Jurkat, Clone E6-1 (cell line): ENCODE measurements at regions not wholly inside any gene's neighbourhood (a gene's known extent, or its start where the extent isn't known, plus 50 kb on each side); places are given as distances from the start of the nearest gene placed in this dataset.
"Not testable (repeated sequence)": the region's sequence is repeated elsewhere in the genome, so short reads cannot be mapped to it uniquely, and the experiment has no call there.

Experiments used
- DNase-seq: peaks from one replicate; pipeline ENCODE4 v3.0.0-alpha.2; 2011; ENCODE audit warnings: low read depth, low spot score
- H3K4me3 ChIP-seq: 2 replicates; pipeline ENCODE4 v1.5.1; 2011; ENCODE audit warnings: mild to moderate bottlenecking, low read length, control low read depth, moderate library complexity

DNA sequence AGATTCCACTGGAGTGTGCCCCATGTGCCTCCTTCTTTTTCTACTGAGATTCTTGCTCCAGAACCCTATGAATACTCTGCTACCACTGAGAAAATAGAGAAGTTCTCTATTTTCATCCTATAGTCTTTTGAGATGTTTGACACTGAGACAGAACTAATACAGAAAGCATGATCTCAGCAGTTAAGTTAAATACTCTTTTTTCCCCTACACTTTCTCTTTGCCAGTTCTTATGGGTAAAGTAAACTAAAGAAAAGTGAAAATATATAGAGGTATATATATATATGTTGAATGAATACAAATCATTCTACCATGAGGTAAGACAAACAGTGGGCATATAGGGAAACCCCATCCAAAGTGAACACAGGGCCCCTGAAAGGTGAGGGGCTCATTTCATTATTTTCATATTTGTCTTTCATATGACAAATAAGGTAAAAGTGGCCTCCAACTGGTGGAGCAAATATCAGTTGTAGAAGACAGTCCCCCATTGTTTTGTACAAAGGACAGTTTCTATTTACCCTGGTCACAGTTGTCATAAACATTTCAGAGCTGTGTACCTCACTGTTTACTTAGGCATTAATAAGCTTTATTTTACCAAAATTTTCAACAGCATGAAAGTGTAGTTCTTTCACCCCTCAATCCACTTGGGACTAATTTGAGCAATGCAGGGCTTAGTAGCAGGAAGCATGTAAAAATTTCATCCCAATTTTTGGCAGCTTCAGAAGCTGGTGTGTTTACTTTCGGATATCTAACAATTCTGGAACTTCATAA, 188.3 kb upstream of the MARCKS start:
- no peak overlapping the region for H3K4me3 ChIP-seq
- no peak for DNase-seq

GRCh38 chr6:113669606-113670005, 187.5 kb upstream of the MARCKS start:
- no peak for DNase-seq

GRCh38 chr6:113671421-113671820, 185.7 kb upstream of the MARCKS start:
- no peak overlapping the region for H3K4me3 ChIP-seq
- no peak for DNase-seq

More at GRCh38 chr6:113669606-113670005, 187.5 kb upstream of the MARCKS start:
- no peak overlapping the region for H3K4me3 ChIP-seq

GRCh38 chr6:113672491-113673149, 184.5 kb upstream of the MARCKS start:
- DNase-seq: no peak
- no peak overlapping the region for H3K4me3 ChIP-seq

- H3K4me3 ChIP-seq: no peak overlapping the region
These were observed 183.1 kb upstream of the MARCKS start for GRCh38 chr6:113674075-113674474.

GRCh38 chr6:113676057-113676456, 181.1 kb upstream of the MARCKS start:
- H3K4me3 ChIP-seq: no peak overlapping the region
- no peak for DNase-seq

More at GRCh38 chr6:113674075-113674474, 183.1 kb upstream of the MARCKS start:
- no peak for DNase-seq

GRCh38 chr6:113676968-113677367, 180.2 kb upstream of the MARCKS start:
- DNase-seq: no peak
- no peak overlapping the region for H3K4me3 ChIP-seq

DNA sequence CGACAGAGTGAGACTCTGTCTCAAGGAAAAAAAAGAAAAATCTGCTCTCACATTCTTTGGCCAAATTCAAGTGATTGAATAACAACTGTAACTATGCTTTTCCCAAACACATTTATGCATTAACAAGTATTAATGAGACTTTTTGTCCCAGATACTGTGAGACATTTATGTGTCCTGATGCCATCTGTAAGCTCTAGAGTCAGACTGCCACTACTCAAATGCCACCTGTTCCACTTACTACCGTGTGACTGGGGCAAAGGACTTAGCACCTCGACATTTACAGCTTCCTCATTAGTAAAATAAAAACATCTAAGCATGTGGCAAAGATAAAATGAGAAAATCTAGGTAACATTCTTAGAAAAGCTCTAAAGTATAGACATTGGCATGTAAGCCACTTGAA, 178.1 kb upstream of the MARCKS start:
- H3K4me3 ChIP-seq: no peak overlapping the region
- DNase-seq: no peak

DNA sequence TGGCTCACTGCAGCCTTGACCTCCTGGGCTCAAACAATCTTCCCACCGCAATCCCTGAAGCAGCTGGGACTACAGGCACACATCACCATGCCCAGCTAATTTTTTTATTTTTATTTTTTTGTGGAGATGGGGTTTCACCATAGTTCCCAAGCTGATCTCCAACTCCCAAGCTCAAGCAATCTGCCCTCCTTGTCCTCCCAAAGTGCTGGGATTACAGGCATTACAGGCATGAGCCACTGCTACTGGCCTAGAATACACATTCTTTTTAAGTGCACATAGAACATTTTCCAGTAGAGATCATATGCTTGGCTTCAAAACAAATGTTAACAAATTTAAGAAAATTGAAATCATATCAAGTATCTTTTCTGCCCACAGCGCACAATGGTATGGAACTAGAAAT, 176.8 kb upstream of the MARCKS start:
- H3K4me3 ChIP-seq: no peak overlapping the region
- no peak for DNase-seq

DNA sequence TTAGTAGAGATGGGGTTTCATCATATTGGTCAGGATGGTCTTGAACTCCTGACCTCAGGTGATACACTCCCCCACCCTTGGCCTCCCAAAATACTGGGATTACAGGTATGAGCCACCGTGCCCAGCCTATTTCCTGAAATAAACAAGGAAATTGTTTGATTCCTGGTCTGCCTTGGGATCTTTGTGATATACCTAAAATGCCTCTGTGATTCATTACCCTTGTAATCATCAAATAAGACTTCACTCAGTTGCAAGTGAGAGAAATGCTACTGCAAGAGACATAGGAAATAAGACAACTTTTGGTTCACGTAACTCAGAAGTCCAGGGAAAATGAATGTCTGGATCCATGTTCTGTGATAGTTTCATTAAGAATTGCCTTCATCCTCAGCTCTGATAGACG, 173.2 kb upstream of the MARCKS start:
- DNase-seq: no peak
- H3K4me3 ChIP-seq: no peak overlapping the region

GRCh38 chr6:113684382-113684901, 172.7 kb upstream of the MARCKS start:
- DNase-seq: no peak
- no peak overlapping the region for H3K4me3 ChIP-seq

GRCh38 chr6:113686049-113686448, 171.1 kb upstream of the MARCKS start:
- no peak for DNase-seq
- no peak overlapping the region for H3K4me3 ChIP-seq

- DNase-seq, H3K4me3 ChIP-seq: not testable (repeated sequence)
These were observed 167.5 kb upstream of the MARCKS start for GRCh38 chr6:113689620-113690019.

- no peak for DNase-seq
- no peak overlapping the region for H3K4me3 ChIP-seq
These were observed 166.6 kb upstream of the MARCKS start for GRCh38 chr6:113690281-113691259.

- no peak overlapping the region for H3K4me3 ChIP-seq
- DNase-seq: no peak
These were observed 165.9 kb upstream of the MARCKS start for GRCh38 chr6:113691260-113691656.

DNA sequence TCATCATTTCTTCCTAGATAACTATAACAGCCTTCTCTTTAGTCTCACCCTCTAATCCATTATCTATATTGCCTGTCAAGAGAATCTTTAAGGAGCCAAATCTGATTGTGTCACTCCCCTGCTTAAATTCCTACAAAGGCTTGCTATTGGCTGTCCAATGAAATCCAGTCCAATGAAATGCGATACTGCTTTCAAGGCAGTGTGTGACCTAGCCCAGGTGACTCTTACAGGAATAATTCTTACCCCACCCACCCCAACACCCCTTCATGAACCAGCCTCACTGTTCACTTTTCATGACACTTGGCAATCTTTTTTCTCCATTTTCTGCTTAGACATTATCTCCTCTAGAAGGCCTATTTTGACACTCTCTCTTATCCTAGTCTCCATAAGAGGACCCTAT, 163.3 kb upstream of the MARCKS start:
- no peak for DNase-seq

GRCh38 chr6:113694278-113695077, 162.7 kb upstream of the MARCKS start:
- DNase-seq: no peak
- H3K4me3 ChIP-seq: no peak overlapping the region

More for the DNA sequence above, 163.3 kb upstream of the MARCKS start:
- no peak overlapping the region for H3K4me3 ChIP-seq

- no peak for DNase-seq
- H3K4me3 ChIP-seq: no peak overlapping the region
These were observed 161.6 kb upstream of the MARCKS start for GRCh38 chr6:113695516-113695915.

GRCh38 chr6:113696960-113697359, 160.2 kb upstream of the MARCKS start:
- DNase-seq: no peak
- H3K4me3 ChIP-seq: no peak overlapping the region
